Stomach smooth muscle (tissue), 2 donors: ENCODE measurements at regions not wholly inside any gene's neighbourhood (a gene's known extent, or its start where the extent isn't known, plus 50 kb on each side); places are given as distances from the start of the nearest gene placed in this dataset.
"Not testable (repeated sequence)": the region's sequence is repeated elsewhere in the genome, so short reads cannot be mapped to it uniquely, and the experiment has no call there.

Experiments
- H3K27ac ChIP-seq: one replicate; pipeline ENCODE4 v1.7.0; 2013; ENCODE audit warnings: mild to moderate bottlenecking, low read length, inconsistent platforms
- H3K27me3 ChIP-seq, 2 donors: one replicate each; pipeline ENCODE4 v1.7.0; 2013; ENCODE audit warnings: low read length in 2 of 2; ENCODE audit not compliant: insufficient read depth in 2 of 2, control insufficient read depth in 1 of 2
- H3K36me3 ChIP-seq, 2 donors: one replicate each; pipeline ENCODE4 v1.7.0; 2013; ENCODE audit warnings: low read length in 2 of 2; ENCODE audit not compliant: control insufficient read depth in 2 of 2, insufficient read depth in 2 of 2
- H3K4me1 ChIP-seq: one replicate; pipeline ENCODE4 v1.7.0; 2013; ENCODE audit warnings: low read length; ENCODE audit not compliant: control insufficient read depth, insufficient read depth
- H3K4me3 ChIP-seq, 2 donors: one replicate each; pipeline ENCODE4 v1.7.0; 2013; ENCODE audit warnings: low read length in 2 of 2
- H3K9ac ChIP-seq, 2 donors: one replicate each; pipeline ENCODE4 v1.7.0; 2013; ENCODE audit warnings: low read length in 2 of 2, mild to moderate bottlenecking in 1 of 2
- H3K9me3 ChIP-seq, 2 donors: one replicate each; pipeline ENCODE4 v1.7.0; 2013; ENCODE audit warnings: low read length in 2 of 2; ENCODE audit not compliant: control insufficient read depth in 2 of 2
- donor health status: healthy.
- donor health status: Pancreatic carcinoma.

DNA sequence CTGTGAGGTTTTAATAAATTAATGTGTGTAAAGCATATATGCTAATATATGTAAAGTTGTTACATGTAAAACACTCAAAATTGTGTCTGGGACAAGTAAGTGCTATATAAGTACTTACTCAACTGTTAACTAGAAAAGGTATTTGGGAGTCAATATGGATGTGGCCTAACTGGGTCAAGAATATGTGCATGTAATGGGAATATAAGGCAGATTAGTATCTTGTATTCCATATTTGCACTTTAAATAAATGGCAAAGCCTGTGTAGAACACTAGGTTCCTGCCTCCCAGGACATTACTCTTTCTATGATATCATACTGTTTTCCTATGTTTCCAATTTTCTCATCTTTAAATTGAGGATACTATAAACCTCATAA is 270.6 kb downstream of the FBXO8 start:
- Histone ChIP-seq H3K9ac (no peak overlapping the region), H3K9me3 (no peaks in the 10 kb centered on the region)

DNA sequence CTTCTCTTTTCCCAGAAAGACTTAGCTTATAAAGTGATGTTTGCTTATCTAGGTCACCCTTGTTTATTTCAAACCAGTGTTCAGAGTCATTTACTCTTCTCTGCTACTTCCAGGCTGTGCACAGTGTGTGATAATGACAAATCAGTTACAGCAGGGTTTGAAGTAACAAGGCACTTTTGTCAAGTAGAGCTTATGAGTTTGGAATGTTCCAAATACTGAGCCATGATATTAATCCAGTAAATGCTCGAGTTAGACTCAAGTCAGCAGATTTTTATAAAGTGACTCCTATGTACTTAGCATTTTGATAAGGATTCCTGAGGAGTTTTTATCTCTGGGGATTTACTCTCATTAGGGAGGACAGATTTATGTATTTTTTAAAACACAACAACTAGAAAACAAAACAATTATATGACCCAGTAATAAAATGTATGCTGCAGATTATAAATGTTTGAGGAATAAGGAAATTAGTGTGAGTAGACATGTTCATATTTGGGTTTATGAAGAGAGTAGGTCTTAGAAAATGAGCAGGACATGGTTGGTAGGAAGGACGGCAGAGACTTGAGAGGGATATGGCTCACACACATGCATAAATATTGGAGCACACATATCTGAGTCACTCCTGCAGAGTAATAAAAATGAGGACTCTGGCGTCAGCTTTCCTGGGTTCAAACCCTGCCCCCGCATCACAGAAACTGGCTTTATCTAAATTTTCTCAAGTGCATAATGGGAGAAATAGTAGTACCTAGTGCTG is 271.2 kb downstream of the FBXO8 start:
- Histone ChIP-seq H3K4me3 (no peak overlapping the region), H3K4me1 (no peaks in the 10 kb centered on the region), H3K27me3 (no peaks in the 10 kb centered on the region), H3K27ac (no peak overlapping the region), H3K36me3 (no peaks in the 10 kb centered on the region), H3K9ac (no peak overlapping the region), H3K9me3 (no peaks in the 10 kb centered on the region)

More for the DNA sequence above, 270.6 kb downstream of the FBXO8 start:
- Histone ChIP-seq H3K36me3 (no peaks in the 10 kb centered on the region), H3K4me3 (no peak overlapping the region), H3K4me1 (no peaks in the 10 kb centered on the region), H3K27me3 (no peaks in the 10 kb centered on the region), H3K27ac (no peak overlapping the region)

DNA sequence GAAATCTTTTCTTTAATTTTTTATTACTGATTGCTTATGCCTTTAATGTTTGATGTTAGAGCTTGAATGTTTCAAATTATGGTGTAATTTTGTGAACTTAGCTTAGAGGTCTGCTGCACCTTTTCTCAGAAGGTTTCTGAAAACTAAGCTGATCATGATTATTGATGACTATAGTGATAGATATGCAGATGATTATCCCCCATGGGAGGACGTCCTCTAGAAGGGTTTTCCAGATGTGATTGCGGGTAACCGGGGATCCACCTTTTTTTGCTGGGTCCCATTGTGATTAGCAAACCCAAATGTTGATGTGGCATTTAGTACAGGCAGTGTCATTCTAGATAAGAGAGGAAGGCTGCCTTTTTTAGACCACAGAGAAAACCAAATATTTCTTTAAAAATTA is 272.9 kb downstream of the FBXO8 start:
- Histone ChIP-seq H3K27me3 (no peaks in the 10 kb centered on the region), H3K4me3 (no peak overlapping the region), H3K4me1 (no peaks in the 10 kb centered on the region)

DNA sequence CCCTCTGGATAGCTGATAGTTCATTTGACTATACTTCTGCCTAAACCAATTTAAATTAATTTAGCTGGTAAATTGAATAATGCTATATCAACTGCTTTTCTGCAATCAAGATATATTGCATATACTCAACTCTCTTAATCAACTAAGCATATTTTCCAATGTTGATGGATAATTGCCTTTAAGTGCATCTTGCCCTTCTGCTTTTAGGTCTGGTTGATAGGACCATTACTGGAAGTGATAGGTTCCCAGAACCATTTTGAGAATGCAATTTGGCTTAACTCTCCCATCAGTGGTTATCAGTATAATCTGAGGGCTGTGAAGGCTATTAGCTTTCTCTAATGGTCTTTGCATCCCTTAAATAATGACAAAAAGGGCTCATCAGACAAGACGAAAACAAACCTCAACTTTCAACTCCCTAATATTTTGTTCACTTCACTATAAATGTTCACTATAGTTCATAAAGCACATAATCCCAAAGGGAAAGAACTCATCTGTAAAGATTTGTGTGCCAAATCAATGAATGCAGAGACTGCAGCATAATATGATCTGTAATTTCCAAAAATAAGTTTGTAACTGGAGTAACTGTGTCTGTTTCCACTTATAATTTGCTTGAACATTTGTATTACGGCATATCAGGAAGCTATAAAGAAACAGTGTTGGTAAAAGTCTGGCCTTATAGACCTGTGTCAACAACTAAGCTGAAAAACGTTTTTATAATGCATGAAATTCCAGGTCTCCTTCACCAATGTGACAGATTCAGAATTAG is 273.6 kb downstream of the FBXO8 start:
- H3K27ac ChIP-seq: no peak overlapping the region
- H3K4me1 ChIP-seq: no peaks in the 10 kb centered on the region
- H3K4me3 ChIP-seq: no peak overlapping the region
- H3K9me3 ChIP-seq: no peaks in the 10 kb centered on the region
- H3K9ac ChIP-seq: no peak overlapping the region
- no peaks in the 10 kb centered on the region for H3K27me3 ChIP-seq
- no peaks in the 10 kb centered on the region for H3K36me3 ChIP-seq

More for the DNA sequence above, 272.9 kb downstream of the FBXO8 start:
- Histone ChIP-seq H3K36me3 (no peaks in the 10 kb centered on the region), H3K9me3 (no peaks in the 10 kb centered on the region), H3K9ac (no peak overlapping the region), H3K27ac (no peak overlapping the region)

DNA sequence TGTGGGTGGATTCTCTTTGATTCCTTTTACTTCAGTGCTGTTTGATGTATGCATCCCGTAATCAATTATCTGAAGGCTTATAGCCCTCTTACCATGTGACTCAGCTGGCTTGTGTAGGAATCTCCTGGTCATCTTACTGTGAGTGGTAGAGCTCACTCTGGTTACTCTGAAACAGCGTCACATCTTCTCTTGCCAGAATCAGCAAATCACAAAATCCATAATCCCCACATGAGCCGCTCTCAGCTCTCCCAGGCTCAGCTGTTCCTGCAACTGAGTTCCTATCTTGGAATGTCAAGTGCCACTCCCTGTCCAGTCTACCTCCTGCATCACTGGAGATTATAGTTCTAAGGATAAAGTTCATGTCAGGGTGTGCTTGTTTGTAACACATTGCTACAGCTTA is 278.0 kb downstream of the FBXO8 start:
- Histone ChIP-seq H3K9ac (no peak overlapping the region), H3K4me3 (no peak overlapping the region), H3K27ac (no peak overlapping the region)

DNA sequence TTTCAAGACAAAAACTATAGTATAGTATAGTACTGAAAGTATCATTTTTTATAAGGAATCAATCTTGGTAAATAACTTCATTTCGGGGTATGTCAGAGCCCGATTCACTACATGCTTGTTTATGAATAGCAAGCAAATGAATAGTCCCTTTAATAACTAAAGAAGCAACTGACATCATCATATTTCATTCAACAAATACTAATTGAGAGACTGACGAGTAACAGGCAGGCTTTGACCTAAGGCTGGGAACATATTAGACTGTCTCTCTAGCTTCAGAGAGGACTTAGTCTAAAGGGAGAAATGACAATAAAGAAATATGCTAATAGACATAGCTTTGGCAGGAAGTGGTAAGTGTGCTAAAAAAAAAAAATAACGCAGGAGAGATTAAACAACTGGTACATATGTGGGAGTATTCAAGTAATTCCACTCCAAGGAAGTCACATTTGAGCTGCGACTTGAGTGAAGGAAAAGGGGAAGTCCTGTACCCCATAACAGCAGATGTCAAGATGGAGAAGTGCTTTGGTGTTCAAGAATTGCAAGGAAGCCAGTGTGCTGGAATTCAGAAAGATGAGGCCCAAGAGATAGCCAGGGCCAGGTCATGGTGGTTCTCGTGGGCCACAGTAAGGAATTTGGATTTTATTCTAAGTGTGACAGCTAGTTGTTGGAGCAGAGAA is 284.9 kb downstream of the FBXO8 start:
- no peak overlapping the region for H3K4me3 ChIP-seq
- no peak overlapping the region for H3K9ac ChIP-seq
- H3K9me3 ChIP-seq: peaks cover 0 to 3% of the 10 kb centered on the region in 2 donors
- H3K4me1 ChIP-seq: no peaks in the 10 kb centered on the region
- no peak overlapping the region for H3K27ac ChIP-seq
- H3K27me3 ChIP-seq: no peaks in the 10 kb centered on the region
- H3K36me3 ChIP-seq: no peaks in the 10 kb centered on the region

More for the DNA sequence above, 278.0 kb downstream of the FBXO8 start:
- Histone ChIP-seq H3K9me3 (no peaks in the 10 kb centered on the region), H3K36me3 (no peaks in the 10 kb centered on the region), H3K4me1 (no peaks in the 10 kb centered on the region), H3K27me3 (no peaks in the 10 kb centered on the region)

DNA sequence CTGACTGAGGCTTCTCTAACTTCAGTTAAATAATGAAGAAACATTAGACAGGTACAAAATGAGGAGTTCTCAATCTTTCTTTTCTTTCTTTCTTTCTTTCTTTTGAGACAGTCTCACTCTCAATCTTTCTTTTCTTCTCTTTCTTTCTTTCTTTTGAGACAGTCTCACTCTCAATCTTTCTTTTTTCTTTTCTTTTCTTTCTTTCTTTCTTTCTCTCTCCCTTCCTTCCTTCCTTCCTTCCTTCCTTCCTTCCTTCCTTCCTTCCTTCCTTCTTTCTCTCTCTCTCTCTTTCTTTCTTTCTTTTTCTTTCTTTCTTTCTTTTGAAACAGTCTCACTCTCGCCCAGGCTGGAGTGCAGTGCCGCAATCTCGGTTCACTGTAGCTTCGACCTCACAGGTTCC is 287.7 kb downstream of the FBXO8 start:
- H3K9ac ChIP-seq, H3K27ac ChIP-seq, H3K4me1 ChIP-seq, H3K4me3 ChIP-seq, H3K27me3 ChIP-seq, H3K36me3 ChIP-seq, H3K9me3 ChIP-seq: not testable (repeated sequence)

DNA sequence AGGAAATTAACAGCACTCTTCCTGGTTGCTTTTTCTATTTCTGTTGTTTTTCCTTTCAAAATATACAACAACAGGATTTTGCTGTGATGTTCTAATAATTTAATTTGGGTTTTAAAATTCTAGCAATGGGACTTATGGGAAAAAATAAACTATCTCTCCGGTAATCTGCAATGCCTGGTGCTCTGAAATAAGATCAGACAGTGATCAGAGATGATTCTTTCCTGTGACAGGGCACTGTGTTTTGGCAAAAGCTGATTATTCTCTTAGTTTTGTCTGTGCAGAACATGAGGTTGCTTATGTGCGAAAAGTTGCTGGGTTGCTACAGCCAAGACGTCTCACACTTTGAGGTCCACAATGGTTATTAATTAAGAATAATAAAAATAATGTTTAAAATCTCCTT is 291.7 kb downstream of the FBXO8 start:
- Histone ChIP-seq H3K4me3 (no peak overlapping the region), H3K27ac (no peak overlapping the region), H3K4me1 (peaks cover 13% of the 10 kb centered on the region), H3K27me3 (no peaks in the 10 kb centered on the region), H3K9ac (no peak overlapping the region), H3K36me3 (no peaks in the 10 kb centered on the region), H3K9me3 (peaks cover 0 to 3% of the 10 kb centered on the region in 2 donors)

DNA sequence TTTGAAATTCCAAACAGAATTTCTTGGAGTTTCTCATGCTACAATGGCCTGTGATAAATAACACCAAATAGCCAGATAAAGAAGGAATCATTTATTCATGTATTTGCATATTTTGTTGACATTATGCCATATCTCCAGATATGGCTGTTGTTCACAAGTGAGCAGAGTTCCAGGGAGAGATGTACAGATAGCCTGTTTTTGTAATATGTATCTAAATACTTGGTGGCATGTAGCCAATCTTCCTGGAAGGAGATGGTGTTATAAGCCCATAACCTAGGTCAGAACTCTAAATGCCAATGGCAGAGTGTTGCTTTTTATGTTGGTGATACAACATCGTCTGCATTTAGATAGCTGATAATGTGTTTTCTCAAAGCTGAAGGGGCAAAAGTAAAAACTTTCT is 292.2 kb downstream of the FBXO8 start:
- Histone ChIP-seq H3K9ac (no peak overlapping the region), H3K27me3 (no peaks in the 10 kb centered on the region), H3K9me3 (peaks cover 0 to 3% of the 10 kb centered on the region in 2 donors), H3K4me3 (no peak overlapping the region), H3K27ac (peak overlapping the region; percentile 50), H3K4me1 (peaks cover 13% of the 10 kb centered on the region), H3K36me3 (no peaks in the 10 kb centered on the region)

DNA sequence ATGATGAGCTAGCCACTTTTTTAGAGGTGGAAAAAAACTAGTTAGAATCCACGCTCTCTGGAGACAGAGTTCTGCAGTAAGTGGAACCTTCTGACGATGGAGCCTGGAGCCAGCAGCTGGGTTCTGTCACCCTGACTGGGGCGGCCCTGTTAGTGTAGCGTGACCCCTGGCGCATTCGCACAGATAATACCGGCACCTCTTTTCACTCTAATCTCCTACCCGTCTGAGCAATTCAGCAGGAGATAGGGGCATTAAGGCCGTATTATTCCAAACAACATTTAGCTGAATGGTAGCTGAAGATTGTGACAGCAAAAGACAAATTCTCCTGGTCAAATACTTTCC is 292.6 kb downstream of the FBXO8 start:
- peak overlapping the region; percentile 50 for H3K27ac ChIP-seq
- H3K4me3 ChIP-seq: peak overlapping the region; percentile 30 to 37
- peaks cover 0 to 3% of the 10 kb centered on the region in 2 donors for H3K9me3 ChIP-seq
- no peaks in the 10 kb centered on the region for H3K27me3 ChIP-seq
- H3K4me1 ChIP-seq: peaks cover 13% of the 10 kb centered on the region
- H3K36me3 ChIP-seq: no peaks in the 10 kb centered on the region
- peak overlapping the region in 1 of 2 donors; percentile 32 for H3K9ac ChIP-seq
